Activated CD4-positive, alpha-beta T cell treated with anti-CD3 and anti-CD28 coated beads for 24 hours (primary cell): ENCODE measurements at regions not wholly inside any gene's neighbourhood (a gene's known extent, or its start where the extent isn't known, plus 50 kb on each side); places are given as distances from the start of the nearest gene placed in this dataset.
"Not testable (repeated sequence)": the region's sequence is repeated elsewhere in the genome, so short reads cannot be mapped to it uniquely, and the experiment has no call there.

Source experiments
- DNase-seq, 2 donors: peaks; one replicate each; pipeline ENCODE4 v3.0.0-alpha.2; 2020; ENCODE audit warnings: low read depth in 2 of 2

DNA sequence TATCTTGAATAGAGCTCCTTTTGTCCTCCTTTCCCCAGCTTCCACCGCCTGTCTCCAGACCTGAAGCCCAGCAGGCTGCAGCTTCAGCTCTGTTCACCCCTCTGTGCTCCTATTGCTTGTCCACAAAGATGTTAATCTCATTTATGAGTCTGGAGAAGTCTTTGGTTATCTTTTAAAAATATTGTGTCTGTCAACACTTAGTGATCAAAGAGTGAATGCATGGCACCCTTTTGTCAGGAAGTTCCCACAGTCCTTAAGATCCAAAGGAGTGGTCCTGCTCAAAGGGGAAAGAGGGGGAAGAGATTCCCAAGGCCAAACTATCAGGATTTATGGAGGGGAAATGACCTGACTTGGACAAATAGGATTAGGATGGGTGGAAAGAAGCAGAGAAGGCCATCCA, 118.9 kb downstream of the ACAA2 start:
- no peak for DNase-seq

DNA sequence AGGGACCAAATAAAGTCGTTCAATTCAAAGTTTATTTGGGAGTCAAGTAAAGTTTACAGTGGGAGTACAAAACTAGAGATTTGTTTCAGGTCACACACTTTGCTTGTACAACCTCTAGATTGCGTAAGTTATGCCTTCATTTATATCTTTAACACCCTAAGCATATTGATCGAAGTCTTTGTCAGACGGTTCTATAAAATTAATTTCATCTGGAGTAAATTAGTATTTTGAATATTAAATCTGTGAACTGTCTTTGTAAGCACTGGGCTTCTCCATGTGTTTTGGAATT, 119.7 kb downstream of the ACAA2 start:
- DNase-seq, result no peak

DNA sequence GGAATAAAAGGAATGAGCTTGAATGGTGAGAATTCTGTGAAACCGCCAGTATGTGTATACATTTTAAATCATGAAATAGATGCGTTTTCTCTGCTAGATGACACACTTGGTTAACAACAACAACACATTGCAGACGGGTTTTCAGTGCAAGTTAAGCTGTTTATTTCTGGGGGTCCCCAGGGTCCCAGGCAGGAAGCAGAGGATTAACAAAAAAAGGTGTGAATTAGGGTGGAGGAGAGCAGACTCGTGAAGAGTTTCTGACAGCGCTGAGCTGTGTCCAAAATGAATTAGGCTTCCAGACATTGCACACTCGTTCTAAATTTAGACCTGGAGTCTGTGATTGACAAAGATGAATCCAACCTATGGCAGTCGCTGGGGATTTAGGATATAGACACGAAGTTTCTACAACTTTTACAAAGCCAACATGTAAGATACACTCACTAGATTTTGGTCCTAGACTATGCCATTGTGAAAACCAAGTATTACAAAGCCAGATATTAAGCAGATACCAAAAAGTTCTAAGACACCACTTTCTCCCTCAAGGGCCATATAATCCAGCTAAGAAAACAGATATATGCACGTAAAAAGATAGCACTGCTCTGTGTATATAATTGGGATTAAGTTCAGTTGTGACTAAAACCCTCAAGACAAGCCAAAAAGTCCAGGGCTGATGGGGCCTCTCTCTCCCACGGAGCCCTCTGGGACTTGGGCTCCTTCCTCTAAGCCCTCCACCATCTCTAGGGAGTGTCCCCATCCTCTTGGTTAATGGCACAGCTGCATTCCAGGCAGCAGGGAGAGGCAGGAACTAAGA, 120.2 kb downstream of the ACAA2 start:
- DNase-seq, result no peak

DNA sequence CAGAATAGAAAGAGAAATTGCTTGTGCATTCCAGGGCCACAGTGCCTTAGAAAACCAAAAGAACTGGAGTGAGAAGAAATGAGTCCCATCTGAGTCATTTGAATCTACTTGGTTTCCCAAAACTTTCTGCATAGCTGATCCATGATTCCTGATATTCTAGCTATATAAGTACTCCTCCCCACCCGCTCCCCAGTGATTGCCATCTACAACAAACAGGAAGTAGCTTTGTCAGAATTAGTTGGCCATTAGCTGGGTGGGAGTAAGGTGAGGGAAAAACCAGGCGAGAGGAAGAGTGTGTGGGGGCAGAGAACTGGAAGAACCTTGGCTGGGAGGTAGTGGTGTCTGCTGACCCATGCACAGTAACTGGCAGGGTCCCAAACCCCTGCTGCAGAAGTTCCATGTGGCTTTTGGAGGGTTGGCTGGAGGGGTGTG, 122.1 kb downstream of the ACAA2 start:
- no peak for DNase-seq

DNA sequence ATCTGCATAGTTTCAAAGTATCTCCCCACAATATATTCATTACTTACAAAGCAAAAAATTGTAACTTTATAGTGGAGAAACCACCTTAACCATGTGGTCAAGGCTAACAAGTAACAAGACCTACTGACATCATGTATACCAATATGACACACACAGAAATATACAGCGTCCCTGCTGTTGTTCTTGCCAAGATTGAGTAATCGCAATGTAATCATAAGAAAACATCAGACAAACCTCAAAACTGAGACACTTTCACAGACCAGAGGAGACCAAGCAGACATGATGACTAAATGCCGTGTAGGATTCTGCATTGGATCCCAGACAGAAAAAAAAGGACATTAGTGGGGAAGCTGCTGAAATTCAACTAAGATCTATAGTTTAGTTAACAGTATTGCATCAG, 123.0 kb downstream of the ACAA2 start:
- no peak for DNase-seq

DNA sequence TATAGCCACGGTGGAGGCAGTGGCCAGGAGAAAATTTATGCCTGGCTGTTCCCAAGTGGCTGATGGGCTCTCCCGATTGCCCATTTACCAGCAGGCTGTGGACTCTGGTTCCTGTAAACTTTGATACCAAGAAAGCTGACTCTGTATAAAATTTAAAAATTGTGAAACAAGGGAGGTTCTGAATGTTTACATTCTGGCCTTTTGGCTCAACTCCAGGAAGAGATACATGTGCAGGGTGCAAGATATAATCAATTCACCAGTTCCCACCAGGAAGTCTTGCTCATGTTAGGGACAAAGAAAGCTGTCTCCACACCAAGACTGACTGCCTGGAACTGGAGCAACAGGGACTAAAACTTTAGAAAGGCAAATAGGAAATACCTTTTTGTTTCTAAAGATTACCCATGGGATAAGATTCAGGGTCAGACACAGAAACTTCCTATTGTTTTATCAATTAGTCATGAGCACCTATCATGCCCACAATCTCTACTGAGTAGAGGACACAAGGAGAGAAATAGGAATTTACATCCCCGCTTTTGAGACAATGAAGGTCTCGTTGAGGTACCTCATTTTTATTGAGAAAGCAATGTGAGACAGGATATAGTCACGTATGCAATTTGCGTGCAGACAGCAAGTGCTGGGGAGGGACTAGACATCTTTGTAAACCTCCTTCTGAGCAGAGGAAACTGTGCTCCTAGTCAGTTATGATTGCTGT, 123.5 kb downstream of the LIPG start:
- DNase-seq, result no peak

DNA sequence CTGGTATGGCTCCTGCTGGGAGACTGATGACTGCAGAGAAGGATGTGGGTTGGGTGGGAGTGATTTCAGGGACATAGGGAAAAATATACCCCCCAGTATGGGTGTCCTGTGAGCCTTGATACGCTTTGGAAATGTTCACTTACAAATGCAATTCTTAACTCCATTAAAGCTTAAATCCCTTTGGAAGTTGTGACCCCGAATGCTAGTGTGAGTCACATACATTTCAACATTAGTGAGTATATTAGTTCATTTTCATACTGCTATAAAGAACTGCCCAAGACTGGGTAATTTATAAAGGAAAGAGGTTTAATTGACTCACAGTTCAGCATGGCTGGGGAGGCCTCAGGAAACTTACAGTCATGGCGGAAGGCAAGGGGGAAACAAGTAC, 120.9 kb downstream of the LIPG start:
- DNase-seq, result not testable (repeated sequence)

DNA sequence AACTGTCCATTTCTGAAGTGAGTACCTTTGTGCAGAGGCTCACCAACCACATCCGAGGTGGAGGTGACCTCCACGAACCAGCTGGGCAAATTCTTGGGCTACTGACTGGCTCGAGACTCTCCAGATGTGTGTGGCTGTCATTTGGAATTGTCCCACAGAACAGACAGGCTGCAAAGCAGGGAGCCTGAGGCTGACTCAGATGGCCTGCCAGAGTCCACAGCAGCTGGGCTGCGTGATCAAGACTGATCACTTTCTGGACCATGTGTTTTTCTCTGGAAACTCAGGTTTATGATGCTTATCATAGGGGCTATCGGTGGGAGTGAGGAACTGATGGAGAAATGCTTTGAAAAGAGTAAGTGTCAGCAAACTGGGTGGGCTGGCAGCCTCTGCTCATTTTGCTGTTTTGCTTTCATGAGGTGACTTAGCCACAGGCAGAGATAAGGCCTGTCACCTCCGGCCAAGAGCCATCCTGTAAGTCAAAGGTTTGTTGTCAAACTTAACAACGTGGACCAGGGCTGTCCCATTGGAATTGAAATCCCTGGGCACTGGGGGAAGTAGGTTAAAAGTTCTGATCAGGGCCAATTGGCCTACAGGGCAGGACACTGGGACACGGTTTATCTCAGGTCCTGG, 120.4 kb downstream of the LIPG start:
- DNase-seq, result no peak

DNA sequence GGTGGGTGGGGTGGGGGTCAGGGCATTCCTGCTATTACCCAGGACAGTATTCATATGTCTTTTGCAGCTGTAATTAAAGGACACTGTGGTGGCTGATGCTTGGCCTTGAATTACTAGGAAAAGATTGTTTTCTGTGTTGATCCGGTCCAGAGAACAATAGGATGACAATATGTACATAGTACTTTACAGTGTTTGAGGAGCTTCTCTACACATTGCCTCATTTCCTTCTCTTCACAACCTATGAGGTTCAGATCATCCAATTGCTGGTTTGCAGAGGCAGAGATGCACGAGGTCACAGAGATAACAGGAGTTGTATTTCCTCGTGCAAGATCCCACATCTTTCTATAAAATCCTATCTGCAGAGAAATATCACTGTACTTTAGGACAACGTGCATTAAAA, 119.5 kb downstream of the LIPG start:
- no peak for DNase-seq

DNA sequence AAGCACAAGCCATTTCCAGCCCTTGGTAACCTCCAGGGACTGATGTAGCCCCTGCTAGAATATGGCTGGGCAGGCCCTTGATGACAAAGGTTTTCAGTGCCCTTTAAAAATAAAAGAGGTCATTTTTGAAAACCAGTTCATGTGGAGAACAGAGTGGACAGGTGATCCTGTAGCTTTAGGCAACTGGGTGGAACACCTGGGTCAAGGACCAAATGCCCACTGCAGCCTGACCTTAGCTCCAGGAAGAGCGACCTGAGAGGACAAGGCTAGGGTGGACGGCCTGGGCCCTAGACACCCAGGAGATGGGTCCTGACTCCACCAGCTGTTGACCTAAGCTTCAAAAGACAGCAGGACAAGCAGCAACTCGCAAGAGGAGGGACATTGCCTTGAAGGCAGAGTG, 116.6 kb downstream of the LIPG start:
- no peak for DNase-seq

DNA sequence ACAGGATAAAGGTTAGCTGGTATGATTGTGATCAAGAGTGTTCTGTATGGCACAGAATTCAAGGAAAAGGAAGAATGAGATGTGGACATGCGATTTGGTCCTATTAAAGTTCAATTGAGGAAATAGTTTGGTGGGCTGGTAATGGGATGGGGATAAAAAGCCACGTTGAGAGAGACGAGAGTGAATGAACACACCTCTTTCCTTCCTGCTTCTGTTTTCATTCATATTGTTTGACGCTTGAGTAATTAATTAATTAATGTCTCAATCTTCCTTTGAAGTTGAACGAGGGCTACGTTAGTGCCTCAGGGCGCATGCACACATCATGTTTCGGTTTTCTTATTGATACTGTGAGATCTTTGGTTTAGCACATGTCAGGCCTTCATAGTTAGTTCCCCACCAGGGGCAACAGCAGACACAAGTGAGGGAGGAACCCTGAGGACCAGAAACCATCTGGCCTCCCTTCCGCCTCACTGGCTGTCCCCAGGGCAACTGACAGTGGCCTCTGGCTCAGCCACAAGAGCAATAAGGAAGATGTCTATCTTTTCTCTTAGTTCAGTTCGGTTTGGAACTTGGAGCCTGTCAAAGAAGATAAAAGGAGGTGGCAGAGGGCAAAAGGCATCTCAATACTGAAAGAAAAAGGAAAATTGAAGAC, 116.0 kb downstream of the LIPG start:
- DNase-seq, result no peak

DNA sequence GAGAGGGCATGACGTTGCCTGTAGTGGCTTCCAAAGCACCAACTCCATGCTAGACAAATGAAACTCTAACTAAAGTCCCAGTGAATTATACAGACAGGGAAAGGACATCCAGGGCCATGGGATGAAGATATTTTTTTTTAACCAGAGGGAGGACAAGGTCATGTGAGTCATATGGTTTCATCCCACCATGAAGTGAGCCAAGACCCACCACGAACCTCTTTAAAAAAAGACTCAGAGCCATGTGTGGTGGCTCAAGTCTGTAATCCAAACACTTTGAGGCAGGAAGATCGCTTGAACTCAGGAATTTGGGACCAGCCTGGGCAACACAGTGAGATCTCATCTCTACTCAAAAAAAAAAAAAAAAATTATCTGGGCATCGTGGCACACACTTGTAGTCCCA, 115.2 kb downstream of the LIPG start:
- no peak for DNase-seq

DNA sequence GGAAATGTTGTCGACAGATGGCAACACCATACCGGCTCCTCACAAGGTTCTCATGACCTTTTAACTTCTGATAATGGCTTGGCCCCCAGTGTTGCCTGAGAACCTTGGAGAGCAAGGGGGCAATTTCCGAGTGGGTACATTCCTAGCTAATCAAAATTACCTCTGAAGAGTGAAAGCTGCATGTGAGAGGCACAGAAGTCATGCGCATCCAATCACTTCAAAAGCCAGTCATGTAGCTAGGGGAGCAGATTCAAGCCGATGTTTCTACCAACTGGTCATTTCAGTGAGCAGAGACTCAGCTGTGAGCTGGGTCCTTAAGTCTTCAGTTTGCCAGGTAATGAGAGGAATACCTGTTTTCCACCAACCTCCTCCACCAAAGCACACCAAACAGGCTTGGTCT, 111.4 kb downstream of the LIPG start:
- no peak for DNase-seq

DNA sequence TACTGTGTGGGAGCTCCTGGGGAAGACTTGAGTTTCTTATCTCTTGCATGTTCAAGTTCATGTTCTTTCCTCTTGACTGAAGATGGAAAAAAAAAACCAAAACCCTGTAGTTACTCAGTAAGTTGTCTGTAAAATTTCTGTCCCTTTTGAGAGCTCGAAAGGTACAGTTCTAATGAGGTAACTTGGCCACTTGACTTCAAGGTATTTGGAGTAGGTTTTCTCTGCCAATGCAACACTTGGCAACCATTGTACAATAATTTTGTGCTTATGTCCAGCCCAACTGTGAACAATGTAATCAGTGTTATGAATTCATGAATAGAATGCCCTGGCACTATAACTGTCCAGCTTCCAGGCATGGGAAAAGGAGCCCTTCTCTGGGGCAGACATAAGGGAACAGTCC, 111.0 kb downstream of the LIPG start:
- no peak for DNase-seq

DNA sequence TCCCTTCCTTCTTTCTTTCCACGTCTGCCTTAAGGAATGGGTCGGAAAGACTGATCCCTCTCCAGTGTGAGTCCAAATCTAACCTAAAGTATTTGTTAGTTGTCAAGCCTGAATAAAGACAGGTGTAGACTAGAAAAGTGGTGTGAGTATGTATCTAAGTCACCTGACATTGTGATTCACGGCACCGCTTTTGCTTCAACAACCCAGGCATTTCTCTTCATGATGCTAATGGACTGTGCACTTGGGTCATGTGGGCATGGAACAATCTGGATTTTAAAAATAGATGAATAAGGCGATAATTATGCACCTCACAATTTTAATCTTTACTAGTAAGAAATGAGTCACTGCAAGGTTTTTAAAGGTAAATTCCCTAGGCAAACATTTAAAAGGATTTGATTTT, 107.5 kb downstream of the LIPG start:
- no peak for DNase-seq

DNA sequence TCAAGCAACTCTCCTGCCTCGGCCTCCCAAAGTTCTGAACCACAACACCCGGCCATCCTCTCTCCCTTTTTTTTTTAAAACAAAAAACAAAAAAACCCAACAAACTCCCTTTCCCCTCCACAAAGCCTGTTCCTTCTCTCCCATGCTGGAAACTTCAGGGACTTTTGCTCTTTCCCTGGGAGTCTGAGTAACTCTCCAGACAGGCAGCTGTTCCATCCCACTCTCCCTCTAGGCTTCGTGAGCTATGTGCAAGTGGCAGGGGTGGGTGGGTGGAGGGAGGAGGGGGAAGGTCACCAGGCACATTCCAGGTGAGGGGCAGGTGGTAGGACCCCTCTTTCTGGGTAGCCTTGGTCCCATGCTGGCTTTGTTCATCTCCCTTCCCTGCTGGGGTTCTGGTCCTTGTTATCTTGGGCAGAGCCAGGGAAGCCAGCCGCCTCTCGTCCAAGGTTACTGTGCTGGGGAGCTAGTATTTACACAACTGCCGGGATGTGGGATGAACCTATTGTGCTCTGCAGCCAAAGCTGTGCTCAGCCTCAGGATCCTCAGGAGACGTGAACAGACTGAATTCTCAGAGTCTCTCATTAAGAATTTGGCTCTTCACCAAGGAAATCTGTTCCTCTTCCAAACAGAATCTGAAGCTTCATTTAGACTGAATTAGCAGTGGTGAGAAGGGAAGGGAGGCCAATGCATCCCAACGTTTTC, 106.9 kb downstream of the LIPG start:
- no peak for DNase-seq

DNA sequence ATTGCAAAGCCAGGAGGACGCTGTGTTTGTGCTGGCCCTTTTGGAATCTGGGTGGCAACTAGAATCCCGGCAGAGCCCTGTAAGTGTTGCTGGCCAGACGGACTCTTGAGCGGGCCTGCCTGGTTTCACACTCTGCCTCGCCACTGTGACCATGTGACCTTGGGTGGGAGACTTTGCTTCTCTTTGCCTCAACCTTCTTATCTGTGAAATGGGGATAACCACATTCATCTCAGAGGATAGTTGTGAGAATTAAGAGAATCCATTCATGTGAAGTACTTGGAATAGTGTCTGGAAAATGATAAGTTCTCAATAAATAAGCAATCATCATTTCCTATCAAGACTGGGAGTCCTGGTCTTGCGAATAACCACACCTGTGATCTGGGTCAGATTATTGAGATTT, 105.6 kb downstream of the LIPG start:
- no peak for DNase-seq

DNA sequence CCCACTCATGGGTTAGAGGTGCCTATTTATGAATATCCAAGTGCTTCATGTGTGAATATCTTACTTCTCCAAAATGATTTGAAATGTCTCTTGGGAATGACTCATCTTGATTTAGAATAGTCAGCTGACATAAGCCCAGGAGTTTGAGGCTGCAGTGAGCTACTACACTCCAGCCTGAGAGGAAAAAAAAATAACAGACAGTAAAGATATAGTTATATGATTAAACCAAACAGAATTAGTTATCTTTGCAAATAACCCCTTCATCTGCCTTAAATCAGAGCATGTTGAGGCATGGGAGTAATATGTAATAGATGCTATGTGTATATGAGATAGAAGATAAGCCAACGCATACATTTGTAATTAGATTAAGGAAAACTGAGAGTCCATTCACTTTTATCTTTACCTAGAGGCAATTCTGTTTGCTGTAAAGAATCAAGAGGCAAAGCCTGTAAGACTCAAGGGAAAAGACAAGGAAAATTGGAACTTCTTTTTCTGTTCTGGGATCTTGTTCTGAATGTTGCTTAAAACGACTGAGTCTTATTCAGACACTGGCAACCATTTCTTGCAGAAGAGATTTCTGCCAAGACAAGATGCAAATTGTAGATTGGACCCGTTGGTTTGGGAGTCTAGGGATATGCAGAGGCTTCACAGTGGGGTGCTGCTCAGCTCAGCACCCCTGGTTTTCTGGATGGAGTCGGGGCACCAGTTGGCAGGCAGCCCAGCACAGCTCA, 104.4 kb downstream of the LIPG start:
- no peak for DNase-seq

DNA sequence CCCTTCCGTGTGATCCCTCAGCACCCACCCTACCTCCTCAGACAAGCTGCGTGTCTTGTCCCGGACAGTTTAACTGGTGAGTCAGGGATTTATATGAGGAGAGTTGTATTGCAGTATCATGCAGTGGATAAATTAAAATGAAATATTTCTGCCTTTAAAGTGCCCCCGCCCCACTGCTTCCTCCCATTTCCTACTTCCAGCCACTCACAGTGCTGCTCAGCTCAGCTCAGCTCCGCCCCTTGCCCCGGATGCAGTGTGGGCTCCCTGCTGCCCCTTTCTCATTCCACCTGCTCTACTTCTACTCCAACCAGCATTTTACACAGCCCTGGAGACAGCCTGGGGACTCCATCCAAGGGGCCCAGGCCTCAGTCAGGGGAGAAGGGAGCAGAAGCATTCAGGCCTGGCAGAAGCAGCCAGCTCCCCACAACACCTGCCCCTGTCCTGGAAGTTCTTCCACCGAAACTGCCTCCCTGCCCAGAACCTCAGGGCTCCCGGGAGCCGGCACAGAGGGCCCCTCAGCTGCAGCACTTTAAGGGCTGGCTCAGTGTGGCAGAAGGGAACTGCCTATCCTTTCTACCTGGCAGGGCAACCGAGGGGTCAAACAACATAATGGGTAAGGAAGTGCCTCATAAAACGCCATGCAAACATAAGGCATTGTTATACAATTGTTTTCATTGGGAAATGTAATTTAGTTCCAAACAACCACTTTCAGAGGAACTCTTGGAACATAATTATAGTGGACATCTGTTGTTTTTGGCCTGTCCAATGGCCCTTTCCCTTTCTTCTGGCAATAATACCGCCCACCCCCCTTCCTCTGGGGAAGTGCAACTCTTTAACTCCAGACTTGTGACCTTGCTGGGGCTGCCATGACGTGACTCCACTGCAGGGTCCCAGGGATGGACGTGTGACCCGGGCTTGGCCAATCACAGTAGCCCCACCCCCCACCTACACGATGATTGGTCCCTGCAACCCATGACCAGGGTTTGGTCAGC, 102.3 kb downstream of the LIPG start:
- no peak for DNase-seq

DNA sequence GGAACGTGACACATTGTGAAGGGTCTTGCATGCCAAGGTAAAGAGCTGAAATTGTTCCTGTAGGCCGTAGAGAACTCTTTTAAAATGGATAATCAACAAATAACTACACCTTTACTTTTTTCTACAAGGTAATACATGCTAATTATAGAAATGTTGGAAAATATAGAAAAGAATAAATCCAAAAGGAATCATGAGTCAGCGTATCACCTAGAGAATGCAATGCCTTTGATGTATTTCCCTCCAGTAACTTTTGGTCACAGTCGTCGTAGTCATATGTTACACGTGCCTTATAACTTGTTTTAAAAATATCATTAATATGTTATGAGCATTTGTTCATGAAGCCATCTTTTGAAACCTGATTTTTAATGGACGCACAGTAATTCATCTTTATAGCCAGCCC, 100.6 kb downstream of the LIPG start:
- DNase-seq, result no peak
